ENCODE measurements at regions not wholly inside any gene's neighbourhood (a gene's known extent, or its start where the extent isn't known, plus 50 kb on each side); places are given as distances from the start of the nearest gene placed in this dataset.

DNA sequence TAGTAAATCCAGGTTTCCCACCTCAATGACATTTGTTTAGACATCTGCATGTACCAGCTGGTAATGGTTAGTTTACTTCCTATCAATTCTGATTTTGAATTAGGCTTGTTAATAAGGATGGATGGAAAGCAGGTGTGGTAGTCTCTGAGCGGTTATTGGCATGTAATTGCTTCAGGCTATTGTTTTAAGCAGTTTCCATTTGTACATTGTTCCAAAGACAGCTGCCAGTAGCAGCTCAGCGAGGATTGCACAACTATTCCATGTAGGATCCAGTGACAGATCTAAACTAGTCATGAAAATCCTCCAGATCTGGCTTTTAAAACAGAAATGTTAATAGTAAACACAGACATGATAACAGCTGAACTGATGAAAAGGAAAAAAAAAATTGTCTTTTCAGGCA lies 436.0 kb upstream of the ADARB2 start:
- no peak overlapping the region for H3K4me3 ChIP-seq (ENCODE audit: low read depth, low read length)
- H3K36me3 ChIP-seq (ENCODE audit: control insufficient read depth in 2 of 2, insufficient read depth in 1 of 2, low read length in 2 of 2) = no peaks in the 10 kb centered on the region
- TF ChIP-seq ZNF302 (tag by site-specific recombination; IDR thresholded peaks at IDR 0.05; ENCODE audit: low read depth) (no peak), ZNF548 (tag by site-specific recombination; IDR thresholded peaks at IDR 0.05) (no peak), YY2 (tag by site-specific recombination; IDR thresholded peaks at IDR 0.05) (no peak), MZF1 (tag by site-specific recombination; IDR thresholded peaks at IDR 0.05; ENCODE audit: borderline replicate concordance) (no peak), MYNN (tag by site-specific recombination; IDR thresholded peaks at IDR 0.05; ENCODE audit: borderline replicate concordance) (no peak), ZNF629 (tag by site-specific recombination; IDR thresholded peaks at IDR 0.05) (no peak), ZBTB20 (tag by site-specific recombination; IDR thresholded peaks at IDR 0.05) (no peak), GLIS1 (tag by site-specific recombination; IDR thresholded peaks at IDR 0.05) (no peak), ZNF140 (tag by site-specific recombination; IDR thresholded peaks at IDR 0.05) (no peak), ZNF266 (tag by site-specific recombination; IDR thresholded peaks at IDR 0.05; ENCODE audit: low read depth) (no peak), KLF1 (tag by site-specific recombination; IDR thresholded peaks at IDR 0.05) (no peak), ZNF610 (tag by site-specific recombination; IDR thresholded peaks at IDR 0.05; ENCODE audit: borderline replicate concordance) (no peak)
- TF ChIP-seq, protein P1, sequence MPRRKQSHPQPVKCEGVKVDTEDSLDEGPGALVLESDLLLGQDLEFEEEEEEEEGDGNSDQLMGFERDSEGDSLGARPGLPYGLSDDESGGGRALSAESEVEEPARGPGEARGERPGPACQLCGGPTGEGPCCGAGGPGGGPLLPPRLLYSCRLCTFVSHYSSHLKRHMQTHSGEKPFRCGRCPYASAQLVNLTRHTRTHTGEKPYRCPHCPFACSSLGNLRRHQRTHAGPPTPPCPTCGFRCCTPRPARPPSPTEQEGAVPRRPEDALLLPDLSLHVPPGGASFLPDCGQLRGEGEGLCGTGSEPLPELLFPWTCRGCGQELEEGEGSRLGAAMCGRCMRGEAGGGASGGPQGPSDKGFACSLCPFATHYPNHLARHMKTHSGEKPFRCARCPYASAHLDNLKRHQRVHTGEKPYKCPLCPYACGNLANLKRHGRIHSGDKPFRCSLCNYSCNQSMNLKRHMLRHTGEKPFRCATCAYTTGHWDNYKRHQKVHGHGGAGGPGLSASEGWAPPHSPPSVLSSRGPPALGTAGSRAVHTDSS (tag by site-specific recombination; IDR thresholded peaks at IDR 0.05) = no peak
- TF ChIP-seq, protein P2, sequence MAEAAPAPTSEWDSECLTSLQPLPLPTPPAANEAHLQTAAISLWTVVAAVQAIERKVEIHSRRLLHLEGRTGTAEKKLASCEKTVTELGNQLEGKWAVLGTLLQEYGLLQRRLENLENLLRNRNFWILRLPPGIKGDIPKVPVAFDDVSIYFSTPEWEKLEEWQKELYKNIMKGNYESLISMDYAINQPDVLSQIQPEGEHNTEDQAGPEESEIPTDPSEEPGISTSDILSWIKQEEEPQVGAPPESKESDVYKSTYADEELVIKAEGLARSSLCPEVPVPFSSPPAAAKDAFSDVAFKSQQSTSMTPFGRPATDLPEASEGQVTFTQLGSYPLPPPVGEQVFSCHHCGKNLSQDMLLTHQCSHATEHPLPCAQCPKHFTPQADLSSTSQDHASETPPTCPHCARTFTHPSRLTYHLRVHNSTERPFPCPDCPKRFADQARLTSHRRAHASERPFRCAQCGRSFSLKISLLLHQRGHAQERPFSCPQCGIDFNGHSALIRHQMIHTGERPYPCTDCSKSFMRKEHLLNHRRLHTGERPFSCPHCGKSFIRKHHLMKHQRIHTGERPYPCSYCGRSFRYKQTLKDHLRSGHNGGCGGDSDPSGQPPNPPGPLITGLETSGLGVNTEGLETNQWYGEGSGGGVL (tag by site-specific recombination; IDR thresholded peaks at IDR 0.05) = no peak
- ChIA-PET CTCF (interaction anchor here (0.6 to 1.1 kb wide), 2 partner anchors 35 to 46 kb away, joined by 3 to 4 read pairs; no protein-coding TSS in a partner anchor), POLR2A (no interaction called here)
- no peaks in the 10 kb centered on the region for H3K4me1 ChIP-seq (ENCODE audit: control insufficient read depth, insufficient read depth, low read length)
- no peak overlapping the region for H3K27ac ChIP-seq (ENCODE audit: extremely low read depth, low read depth, low read length)
- H3K9me3 ChIP-seq (ENCODE audit: control insufficient read depth, insufficient read depth, low read depth, low read length) = no peaks in the 10 kb centered on the region

DNA sequence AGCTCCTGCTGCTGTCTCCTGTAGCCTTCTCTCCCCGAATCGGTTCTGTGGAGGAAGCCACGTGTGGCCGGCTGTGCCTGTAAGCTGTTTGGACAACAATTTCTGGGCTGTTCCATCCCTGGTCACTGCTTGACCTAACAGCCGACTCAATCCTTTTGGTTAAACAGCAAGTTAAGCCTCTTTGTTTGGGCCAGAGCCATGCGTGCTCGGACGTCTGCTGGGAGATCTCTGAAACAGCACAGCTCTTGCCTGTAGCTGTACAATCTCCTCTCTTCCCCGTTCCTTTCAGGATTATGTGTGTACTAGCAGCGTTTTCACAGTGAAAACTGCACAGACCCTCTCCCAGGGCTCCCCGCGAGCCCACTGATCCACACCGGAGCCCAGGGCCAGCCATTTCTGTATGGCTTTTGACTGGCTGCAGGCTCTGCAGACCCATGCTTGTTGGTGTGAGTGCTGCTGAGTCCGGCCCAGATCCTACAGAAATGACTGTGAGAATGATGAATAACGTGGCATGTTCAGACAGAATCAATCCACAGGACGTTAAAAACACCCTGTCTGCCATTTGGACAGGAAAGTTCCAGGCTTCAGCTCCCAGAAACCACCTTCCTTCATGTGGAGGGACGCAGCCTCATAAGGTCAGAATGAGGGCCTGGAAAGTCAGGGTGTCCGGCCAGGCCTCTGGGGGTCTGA lies 428.6 kb upstream of the ADARB2 start:
- Histone ChIP-seq H3K27ac (ENCODE audit: extremely low read depth, low read depth, low read length) (no peak overlapping the region), H3K9me3 (ENCODE audit: control insufficient read depth, insufficient read depth, low read depth, low read length) (no peaks in the 10 kb centered on the region), H3K4me1 (ENCODE audit: control insufficient read depth, insufficient read depth, low read length) (no peaks in the 10 kb centered on the region), H3K36me3 (ENCODE audit: control insufficient read depth in 2 of 2, insufficient read depth in 1 of 2, low read length in 2 of 2) (no peaks in the 10 kb centered on the region), H3K4me3 (ENCODE audit: low read depth, low read length) (no peak overlapping the region)
- TF ChIP-seq, protein P3, sequence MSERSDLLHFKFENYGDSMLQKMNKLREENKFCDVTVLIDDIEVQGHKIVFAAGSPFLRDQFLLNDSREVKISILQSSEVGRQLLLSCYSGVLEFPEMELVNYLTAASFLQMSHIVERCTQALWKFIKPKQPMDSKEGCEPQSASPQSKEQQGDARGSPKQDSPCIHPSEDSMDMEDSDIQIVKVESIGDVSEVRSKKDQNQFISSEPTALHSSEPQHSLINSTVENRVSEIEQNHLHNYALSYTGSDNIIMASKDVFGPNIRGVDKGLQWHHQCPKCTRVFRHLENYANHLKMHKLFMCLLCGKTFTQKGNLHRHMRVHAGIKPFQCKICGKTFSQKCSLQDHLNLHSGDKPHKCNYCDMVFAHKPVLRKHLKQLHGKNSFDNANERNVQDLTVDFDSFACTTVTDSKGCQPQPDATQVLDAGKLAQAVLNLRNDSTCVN (tag by site-specific recombination; optimal IDR thresholded peaks at IDR 0.05) = no peak
- TF ChIP-seq ZNF426 (tag by site-specific recombination; IDR thresholded peaks at IDR 0.05) (no peak), ZNF560 (tag by site-specific recombination; IDR thresholded peaks at IDR 0.05; ENCODE audit: borderline replicate concordance) (no peak), MZF1 (tag by site-specific recombination; IDR thresholded peaks at IDR 0.05; ENCODE audit: borderline replicate concordance) (no peak), ZNF423 (tag by site-specific recombination; IDR thresholded peaks at IDR 0.05) (no peak), ZNF404 (tag by site-specific recombination; IDR thresholded peaks at IDR 0.05) (no peak), SALL2 (tag by site-specific recombination; IDR thresholded peaks at IDR 0.05; ENCODE audit: borderline replicate concordance) (no peak), ZNF19 (tag by site-specific recombination; IDR thresholded peaks at IDR 0.05; ENCODE audit: low read depth) (no peak)
- TF ChIP-seq, protein P4, sequence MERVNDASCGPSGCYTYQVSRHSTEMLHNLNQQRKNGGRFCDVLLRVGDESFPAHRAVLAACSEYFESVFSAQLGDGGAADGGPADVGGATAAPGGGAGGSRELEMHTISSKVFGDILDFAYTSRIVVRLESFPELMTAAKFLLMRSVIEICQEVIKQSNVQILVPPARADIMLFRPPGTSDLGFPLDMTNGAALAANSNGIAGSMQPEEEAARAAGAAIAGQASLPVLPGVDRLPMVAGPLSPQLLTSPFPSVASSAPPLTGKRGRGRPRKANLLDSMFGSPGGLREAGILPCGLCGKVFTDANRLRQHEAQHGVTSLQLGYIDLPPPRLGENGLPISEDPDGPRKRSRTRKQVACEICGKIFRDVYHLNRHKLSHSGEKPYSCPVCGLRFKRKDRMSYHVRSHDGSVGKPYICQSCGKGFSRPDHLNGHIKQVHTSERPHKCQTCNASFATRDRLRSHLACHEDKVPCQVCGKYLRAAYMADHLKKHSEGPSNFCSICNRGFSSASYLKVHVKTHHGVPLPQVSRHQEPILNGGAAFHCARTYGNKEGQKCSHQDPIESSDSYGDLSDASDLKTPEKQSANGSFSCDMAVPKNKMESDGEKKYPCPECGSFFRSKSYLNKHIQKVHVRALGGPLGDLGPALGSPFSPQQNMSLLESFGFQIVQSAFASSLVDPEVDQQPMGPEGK (tag by site-specific recombination; IDR thresholded peaks at IDR 0.05) = no peak
- TF ChIP-seq, protein P5, sequence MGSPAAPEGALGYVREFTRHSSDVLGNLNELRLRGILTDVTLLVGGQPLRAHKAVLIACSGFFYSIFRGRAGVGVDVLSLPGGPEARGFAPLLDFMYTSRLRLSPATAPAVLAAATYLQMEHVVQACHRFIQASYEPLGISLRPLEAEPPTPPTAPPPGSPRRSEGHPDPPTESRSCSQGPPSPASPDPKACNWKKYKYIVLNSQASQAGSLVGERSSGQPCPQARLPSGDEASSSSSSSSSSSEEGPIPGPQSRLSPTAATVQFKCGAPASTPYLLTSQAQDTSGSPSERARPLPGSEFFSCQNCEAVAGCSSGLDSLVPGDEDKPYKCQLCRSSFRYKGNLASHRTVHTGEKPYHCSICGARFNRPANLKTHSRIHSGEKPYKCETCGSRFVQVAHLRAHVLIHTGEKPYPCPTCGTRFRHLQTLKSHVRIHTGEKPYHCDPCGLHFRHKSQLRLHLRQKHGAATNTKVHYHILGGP (tag by site-specific recombination; IDR thresholded peaks at IDR 0.05) = no peak
- CTCF ChIA-PET = no interaction called here
- POLR2A ChIA-PET = no interaction called here
